Left ventricle myocardium inferior (tissue), 1 donor: ENCODE measurements at regions not wholly inside any gene's neighbourhood (a gene's known extent, or its start where the extent isn't known, plus 50 kb on each side); places are given as distances from the start of the nearest gene placed in this dataset.
"Not testable (repeated sequence)": the region's sequence is repeated elsewhere in the genome, so short reads cannot be mapped to it uniquely, and the experiment has no call there.

Source experiments
- DNase-seq: peaks from one replicate; pipeline ENCODE4 v3.0.0-alpha.2; 2020
- H3K27ac ChIP-seq: fragments of 200-600 bp; replicated peaks from 2 replicates; pipeline ENCODE4 v1.8.0; 2021
- H3K27me3 ChIP-seq: fragments of 200-600 bp; 2 replicates; pipeline ENCODE4 v1.8.0; 2021; ENCODE audit warnings: low read depth
- H3K36me3 ChIP-seq: fragments of 200-600 bp; 2 replicates; pipeline ENCODE4 v1.8.0; 2021
- H3K4me1 ChIP-seq: fragments of 200-600 bp; 2 replicates; pipeline ENCODE4 v1.8.0; 2021
- H3K4me3 ChIP-seq: fragments of 200-600 bp; 2 replicates; pipeline ENCODE4 v1.8.0; 2021; ENCODE audit warnings: mild to moderate bottlenecking, moderate library complexity
- H3K9me3 ChIP-seq: fragments of 200-600 bp; replicated peaks from 2 replicates; pipeline ENCODE4 v1.8.0; 2021
- intact Hi-C: fragments of 100-400 bp; cut with micrococcal nuclease; formaldehyde crosslinking; loops from one replicate; pipeline ENCODE4 v1.11.0; 2022
- TF ChIP-seq, protein P1 (sequence below): fragments of 200-600 bp; IDR thresholded peaks from 2 replicates; pipeline ENCODE4 v1.8.0; 2021; ENCODE audit warnings: antibody characterized with exemption, mild to moderate bottlenecking, borderline replicate concordance
- donor health status: DM: no; HTN: yes; CAD: no; lungs with severe emphysema.

DNA sequence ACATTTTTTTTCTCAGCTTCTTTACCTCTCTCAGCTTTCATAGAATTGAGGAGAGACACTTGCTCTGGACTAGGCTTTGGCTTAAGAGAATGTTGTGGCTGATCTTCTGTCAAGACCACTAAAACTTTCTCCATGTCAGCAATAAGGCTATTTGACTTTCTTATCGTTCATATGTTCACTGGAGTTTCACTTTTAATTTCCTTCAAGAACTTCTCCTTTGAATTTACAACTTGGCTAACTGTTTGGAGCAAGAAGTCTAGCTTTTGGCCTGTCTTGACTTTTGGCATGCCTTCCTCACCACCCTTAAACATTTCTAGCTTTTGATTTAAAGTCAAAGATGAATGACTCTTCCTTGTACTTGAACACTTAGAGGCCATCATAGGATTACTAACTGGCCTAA lies 104.4 kb upstream of the SLC39A10 start:
- no peak overlapping the region for H3K27ac ChIP-seq
- H3K27me3 ChIP-seq: no peaks in the 10 kb centered on the region
- TF ChIP-seq, protein P1, sequence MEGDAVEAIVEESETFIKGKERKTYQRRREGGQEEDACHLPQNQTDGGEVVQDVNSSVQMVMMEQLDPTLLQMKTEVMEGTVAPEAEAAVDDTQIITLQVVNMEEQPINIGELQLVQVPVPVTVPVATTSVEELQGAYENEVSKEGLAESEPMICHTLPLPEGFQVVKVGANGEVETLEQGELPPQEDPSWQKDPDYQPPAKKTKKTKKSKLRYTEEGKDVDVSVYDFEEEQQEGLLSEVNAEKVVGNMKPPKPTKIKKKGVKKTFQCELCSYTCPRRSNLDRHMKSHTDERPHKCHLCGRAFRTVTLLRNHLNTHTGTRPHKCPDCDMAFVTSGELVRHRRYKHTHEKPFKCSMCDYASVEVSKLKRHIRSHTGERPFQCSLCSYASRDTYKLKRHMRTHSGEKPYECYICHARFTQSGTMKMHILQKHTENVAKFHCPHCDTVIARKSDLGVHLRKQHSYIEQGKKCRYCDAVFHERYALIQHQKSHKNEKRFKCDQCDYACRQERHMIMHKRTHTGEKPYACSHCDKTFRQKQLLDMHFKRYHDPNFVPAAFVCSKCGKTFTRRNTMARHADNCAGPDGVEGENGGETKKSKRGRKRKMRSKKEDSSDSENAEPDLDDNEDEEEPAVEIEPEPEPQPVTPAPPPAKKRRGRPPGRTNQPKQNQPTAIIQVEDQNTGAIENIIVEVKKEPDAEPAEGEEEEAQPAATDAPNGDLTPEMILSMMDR: no peak
- intact Hi-C loops: no loop called here
- H3K9me3 ChIP-seq: peaks cover 18% of the 10 kb centered on the region
- DNase-seq: no peak
- no peak overlapping the region for H3K4me3 ChIP-seq
- H3K4me1 ChIP-seq: no peaks in the 10 kb centered on the region
- no peaks in the 10 kb centered on the region for H3K36me3 ChIP-seq

- Histone ChIP-seq H3K27me3 (no peaks in the 10 kb centered on the region), H3K9me3 (peaks cover 23% of the 10 kb centered on the region), H3K4me1 (no peaks in the 10 kb centered on the region), H3K4me3 (no peak overlapping the region), H3K36me3 (no peaks in the 10 kb centered on the region), H3K27ac (no peak overlapping the region)
- intact Hi-C loops: no loop called here
- TF ChIP-seq, protein P1: no peak
- DNase-seq: no peak
Observed at GRCh38 chr2:195548198-195548940, 108.7 kb upstream of the SLC39A10 start.

DNA sequence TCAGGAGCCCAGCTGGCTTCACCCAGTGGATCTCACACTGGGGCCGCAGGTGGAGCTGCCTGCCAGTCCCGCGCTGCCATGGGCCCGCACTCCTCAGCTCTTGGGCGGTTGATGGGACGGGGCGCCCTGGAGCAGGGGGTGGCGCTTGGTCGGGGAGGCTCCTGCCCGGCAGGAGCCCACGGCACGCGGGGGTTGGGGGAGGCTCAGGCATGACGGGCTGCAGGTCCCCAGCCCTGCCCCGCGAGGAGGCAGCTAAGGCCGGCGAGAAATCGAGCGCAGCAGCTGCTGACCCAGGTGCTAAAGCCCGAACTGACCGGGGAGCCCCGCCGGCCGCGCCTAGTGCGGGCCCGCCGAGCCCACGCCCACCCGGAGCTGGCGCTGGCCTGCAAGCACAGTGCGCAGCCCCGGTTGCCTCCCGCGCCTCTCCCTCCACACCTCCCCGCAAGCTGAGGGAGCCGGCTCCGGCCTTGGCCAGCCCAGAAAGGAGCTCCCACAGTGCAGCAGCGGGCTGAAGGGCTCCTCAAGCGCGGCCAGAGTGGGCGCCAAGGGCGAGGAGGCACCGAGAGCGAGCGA lies 109.7 kb upstream of the SLC39A10 start:
- H3K36me3 ChIP-seq, intact Hi-C loops, H3K4me1 ChIP-seq, H3K4me3 ChIP-seq, H3K27ac ChIP-seq, H3K27me3 ChIP-seq, DNase-seq: not testable (repeated sequence)
- peaks cover 23% of the 10 kb centered on the region for H3K9me3 ChIP-seq

DNA sequence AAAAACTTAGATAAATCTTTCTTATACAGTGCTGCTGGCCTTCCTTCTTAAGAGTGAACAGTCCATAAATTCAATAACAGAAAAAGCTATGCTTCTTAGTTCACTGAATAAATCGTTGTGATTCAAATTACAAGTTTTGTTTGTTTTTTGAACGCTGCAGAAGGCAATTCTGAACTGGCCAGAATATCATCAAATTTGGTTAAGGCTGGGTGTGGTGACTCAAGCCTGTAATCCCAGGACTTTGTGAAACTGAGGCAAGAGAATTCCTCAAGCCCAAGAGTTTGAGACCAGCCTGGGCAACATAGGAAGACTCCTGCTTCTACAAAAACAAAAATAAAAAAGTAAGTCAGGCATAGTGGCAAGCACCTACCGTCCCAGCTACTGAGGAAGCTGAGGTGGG lies 111.2 kb upstream of the SLC39A10 start:
- H3K27me3 ChIP-seq: no peaks in the 10 kb centered on the region

DNA sequence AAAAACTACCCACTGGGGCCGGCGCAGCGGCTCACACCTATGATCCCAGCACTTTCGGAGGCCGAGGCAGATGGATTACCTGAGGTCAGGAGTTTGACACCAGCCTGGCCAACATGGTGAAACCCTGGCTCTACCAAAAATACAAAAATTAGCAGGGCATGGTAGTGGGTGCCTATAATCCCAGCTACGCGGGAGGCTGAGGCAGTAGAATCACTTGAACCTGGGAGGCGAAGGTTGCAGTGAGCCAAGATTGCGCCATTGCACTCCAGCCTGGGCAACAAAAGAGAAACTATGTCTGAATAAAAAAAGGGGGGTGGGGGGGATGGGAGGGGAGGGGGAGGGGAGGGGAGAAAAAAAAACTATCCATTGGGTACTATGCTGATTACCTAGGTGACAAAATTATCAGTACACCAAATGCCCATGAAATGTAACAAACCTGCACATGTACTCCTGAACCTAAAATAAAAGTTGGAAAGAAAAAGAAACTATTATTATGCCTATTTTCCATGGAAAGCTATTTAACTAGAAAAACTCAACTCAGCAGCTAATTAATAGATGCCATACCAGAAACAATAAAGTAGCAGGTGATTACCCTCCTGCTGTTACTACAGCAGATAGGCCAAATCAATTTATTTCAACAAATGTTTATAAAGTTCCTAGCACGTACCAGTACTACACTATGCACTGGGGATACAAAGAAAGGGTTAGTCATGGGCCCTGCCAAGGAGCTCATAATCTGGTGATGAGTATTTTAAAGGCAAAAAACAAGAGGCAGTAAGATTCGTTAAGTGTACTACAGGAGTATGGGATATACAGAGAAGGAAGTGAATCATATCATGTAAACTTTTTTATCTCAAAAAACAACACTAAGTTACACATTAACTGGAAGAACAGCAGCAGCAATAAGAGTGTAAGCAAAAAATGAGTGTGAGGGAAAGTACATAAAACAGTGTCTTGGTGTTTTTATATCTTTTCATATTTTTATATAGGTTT lies 112.8 kb upstream of the SLC39A10 start:
- TF ChIP-seq, protein P1: no peak
- intact Hi-C loops: no loop called here
- Histone ChIP-seq H3K9me3 (peaks cover 21% of the 10 kb centered on the region), H3K4me3 (no peak overlapping the region), H3K36me3 (no peaks in the 10 kb centered on the region), H3K4me1 (no peaks in the 10 kb centered on the region), H3K27ac (no peak overlapping the region), H3K27me3 (no peaks in the 10 kb centered on the region)
- no peak for DNase-seq

More for the DNA sequence above, 111.2 kb upstream of the SLC39A10 start:
- TF ChIP-seq, protein P1: no peak
- peaks cover 23% of the 10 kb centered on the region for H3K9me3 ChIP-seq
- H3K4me1 ChIP-seq: no peaks in the 10 kb centered on the region
- no peaks in the 10 kb centered on the region for H3K36me3 ChIP-seq
- intact Hi-C loops: no loop called here
- no peak for DNase-seq
- H3K4me3 ChIP-seq: no peak overlapping the region
- H3K27ac ChIP-seq: no peak overlapping the region
